Adrenal gland (tissue), 5 donors: ENCODE measurements at regions not wholly inside any gene's neighbourhood (a gene's known extent, or its start where the extent isn't known, plus 50 kb on each side); places are given as distances from the start of the nearest gene placed in this dataset.

ENCODE experiments used
- POLR2A ChIP-seq, 2 donors: fragments of 450-650 bp; IDR thresholded peaks; one replicate each; pipeline ENCODE4 v1.6.1; 2017; ENCODE audit warnings: antibody characterized with exemption in 2 of 2, mild to moderate bottlenecking in 2 of 2, moderate library complexity in 1 of 2
- TF ChIP-seq, protein P1 (sequence below), 6 experiments: fragments of 450-650 bp in 4 of 6; fragments of 200-600 bp in 2 of 6; sonication (generic) in 1 of 6; IDR thresholded peaks; 1 replicate in 5 of 6; 2 replicates in 1 of 6; pipeline versions ENCODE4 v1.5.1 to v1.8.0; 2016 to 2021; ENCODE audit warnings: antibody characterized with exemption in 6 of 6, mild to moderate bottlenecking in 2 of 6, moderate library complexity in 1 of 6
- donor health status: DM: no; HTN: no; CAD: no.

DNA sequence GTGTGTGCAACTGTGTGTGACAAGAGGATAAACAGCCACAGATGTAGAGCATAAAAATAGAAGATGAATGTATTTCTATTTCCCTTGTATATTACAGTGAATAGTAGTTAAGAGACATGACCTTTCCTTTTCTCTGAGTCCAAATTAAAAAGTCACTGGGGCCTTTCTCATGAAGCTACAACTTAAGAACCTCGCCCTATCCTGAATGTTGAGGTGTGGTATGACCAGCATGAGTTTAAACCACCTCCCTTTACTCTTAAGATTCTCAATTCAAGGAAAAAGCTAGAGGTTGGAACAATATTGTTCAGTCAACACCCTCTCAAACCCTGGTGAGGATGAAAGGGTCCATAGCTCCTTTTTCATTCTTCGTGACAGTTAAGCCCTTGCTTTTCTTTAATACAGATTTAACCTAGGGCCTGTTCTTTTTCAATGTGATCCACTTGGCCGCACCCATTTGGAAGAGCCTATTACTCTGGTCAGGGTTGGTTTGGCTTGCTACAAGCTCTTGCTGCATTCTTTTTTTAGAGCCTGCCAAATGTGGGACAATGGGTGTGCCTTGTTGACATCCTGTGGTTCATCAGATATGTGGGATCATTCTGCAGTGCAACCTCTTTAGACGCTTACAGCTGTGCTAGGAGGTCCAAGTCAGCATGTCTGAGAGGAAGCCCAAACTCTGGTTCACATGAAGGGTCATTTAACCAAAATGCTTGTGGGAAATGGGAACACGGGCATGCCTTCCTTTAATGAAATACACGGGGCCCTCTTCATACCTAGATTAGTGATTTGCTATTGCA lies 290.0 kb downstream of the HAO1 start:
- TF ChIP-seq, protein P1, sequence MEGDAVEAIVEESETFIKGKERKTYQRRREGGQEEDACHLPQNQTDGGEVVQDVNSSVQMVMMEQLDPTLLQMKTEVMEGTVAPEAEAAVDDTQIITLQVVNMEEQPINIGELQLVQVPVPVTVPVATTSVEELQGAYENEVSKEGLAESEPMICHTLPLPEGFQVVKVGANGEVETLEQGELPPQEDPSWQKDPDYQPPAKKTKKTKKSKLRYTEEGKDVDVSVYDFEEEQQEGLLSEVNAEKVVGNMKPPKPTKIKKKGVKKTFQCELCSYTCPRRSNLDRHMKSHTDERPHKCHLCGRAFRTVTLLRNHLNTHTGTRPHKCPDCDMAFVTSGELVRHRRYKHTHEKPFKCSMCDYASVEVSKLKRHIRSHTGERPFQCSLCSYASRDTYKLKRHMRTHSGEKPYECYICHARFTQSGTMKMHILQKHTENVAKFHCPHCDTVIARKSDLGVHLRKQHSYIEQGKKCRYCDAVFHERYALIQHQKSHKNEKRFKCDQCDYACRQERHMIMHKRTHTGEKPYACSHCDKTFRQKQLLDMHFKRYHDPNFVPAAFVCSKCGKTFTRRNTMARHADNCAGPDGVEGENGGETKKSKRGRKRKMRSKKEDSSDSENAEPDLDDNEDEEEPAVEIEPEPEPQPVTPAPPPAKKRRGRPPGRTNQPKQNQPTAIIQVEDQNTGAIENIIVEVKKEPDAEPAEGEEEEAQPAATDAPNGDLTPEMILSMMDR (IDR thresholded peaks at IDR 0.05), result no peak
- TF ChIP-seq POLR2A (IDR thresholded peaks at IDR 0.05), result no peak
